NCI-H69 (cell line): ENCODE measurements at regions not wholly inside any gene's neighbourhood (a gene's known extent, or its start where the extent isn't known, plus 50 kb on each side); places are given as distances from the start of the nearest gene placed in this dataset.
A peak's percentile ranks its signal among the peaks of the same experiment; 100 is the strongest.

ENCODE experiments used
- DNase-seq: peaks from one replicate; lab custom pipeline; 2025; lab: John Stamatoyannopoulos, UW

DNA sequence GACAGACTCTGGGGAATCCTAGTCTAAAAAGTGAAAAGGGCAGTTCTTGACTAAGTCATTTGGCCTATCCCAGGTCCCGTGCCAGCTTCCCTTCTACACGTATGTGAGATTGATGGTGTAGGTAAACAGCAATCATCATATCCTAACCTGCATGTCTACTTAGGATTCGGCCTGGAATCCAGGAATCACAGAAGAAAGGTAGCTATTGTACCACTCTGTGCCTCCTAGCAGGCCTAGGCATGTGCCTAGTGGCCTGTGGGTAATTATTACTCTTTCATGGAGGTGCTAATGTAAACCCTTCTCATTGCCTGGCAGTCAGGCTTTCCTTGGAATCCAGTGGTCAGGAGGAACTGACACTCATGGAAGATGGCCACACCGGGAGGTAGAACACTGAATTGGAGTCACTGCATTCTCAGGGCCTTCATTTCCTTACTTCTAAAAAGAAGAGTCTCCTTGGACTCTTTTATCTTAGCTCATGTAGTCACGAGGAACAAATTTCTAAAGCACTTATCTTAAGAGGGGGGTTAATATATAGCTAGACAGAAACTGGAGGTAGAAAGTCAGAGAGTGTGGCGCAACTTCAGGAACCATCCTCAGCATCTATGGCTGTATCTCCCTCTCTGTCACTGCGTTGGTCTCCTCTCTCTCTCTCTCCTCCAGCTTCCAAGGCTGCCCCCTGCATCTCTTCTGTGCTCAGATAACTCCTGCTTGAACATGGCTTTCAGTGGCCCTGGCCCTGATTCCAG, 122.5 kb downstream of the C1GALT1 start:
- peak; percentile 32 for DNase-seq

DNA sequence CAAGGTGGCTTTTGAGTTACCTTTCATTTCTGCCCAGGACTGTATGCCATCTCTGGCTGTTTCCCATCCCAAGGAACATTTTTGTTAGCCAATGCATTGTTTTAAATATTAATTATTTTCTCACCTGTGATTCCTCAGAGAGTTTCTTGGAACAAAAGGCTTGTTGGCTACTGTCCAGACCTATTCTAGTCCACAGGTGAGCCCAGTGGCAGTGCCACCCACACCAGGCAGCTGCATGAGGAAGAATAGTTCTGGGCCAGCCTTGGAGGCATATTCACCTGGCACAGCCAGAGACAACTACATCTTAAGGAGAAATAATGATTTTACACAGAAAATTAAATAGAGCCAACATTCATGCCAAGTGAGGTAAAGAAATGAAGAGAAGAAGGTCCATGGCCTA, 123.9 kb downstream of the C1GALT1 start:
- DNase-seq: peak; percentile 44
